ENCODE measurements at regions not wholly inside any gene's neighbourhood (a gene's known extent, or its start where the extent isn't known, plus 50 kb on each side); places are given as distances from the start of the nearest gene placed in this dataset.
"Not testable (repeated sequence)": the region's sequence is repeated elsewhere in the genome, so short reads cannot be mapped to it uniquely, and the experiment has no call there.

DNA sequence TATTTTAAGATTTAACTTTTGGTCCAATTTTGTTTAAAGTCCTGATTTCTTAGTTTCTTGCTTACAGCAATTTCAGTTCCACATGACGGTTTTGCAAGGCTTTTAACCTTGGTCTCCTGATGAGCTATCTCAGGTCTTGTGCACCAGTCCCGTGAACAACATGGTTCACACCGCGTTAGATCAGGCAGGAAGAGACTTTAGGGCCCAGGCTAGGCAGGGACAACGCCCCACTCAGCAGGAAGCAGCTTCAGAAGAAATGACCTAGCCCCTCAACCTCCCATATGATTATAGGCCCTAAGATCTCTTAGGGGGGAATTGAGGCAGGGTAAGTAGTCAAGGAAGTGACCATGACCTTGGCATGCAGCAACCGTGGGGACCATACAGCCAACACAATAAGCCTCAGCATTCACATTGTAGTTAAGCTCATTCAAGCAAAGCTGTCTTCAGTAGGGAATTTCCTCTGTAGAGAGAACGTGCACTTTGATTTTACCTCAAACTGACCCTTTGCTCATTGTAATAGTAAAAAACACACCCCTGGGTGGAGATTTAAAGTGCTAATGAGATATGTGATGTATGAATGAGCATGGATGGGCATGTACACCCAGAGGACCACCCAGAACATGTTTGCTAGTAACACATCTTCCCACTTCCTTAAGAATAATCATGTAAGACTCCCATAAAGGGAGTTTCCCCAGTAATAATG is 55.3 kb upstream of the CT45A1 start:
- H3K9me3 ChIP-seq (ENCODE audit: control insufficient read depth in 2 of 2, low read length in 2 of 2); ATAC-seq (ENCODE audit: low read depth in 2 of 2): not testable (repeated sequence)

More for the DNA sequence above, 55.3 kb upstream of the CT45A1 start:
- H3K27ac ChIP-seq (ENCODE audit: insufficient read depth, low read length, poor library complexity, severe bottlenecking); H3K4me1 Mint-ChIP-seq; H3K27ac Mint-ChIP-seq; DNase-seq; H3K4me3 Mint-ChIP-seq; H3K9me3 Mint-ChIP-seq; H3K36me3 ChIP-seq (ENCODE audit: control insufficient read depth, insufficient read depth, low read length); H3K27me3 ChIP-seq (ENCODE audit: control insufficient read depth, insufficient read depth, low read length); H3K27me3 Mint-ChIP-seq; H3K36me3 Mint-ChIP-seq; H3K4me3 ChIP-seq (ENCODE audit: low read depth, low read length); H3K4me1 ChIP-seq (ENCODE audit: control insufficient read depth, insufficient read depth, low read length, poor library complexity, severe bottlenecking): not testable (repeated sequence)
